GM19023 (cell line): ENCODE measurements at regions not wholly inside any gene's neighbourhood (a gene's known extent, or its start where the extent isn't known, plus 50 kb on each side); places are given as distances from the start of the nearest gene placed in this dataset.

Experiments used
- ATAC-seq: cut with Tn5 transposase; IDR thresholded peaks from one replicate; pipeline ENCODE4 v1.9.1; 2021; ENCODE audit warnings: mild to moderate bottlenecking, moderate library complexity; ENCODE audit not compliant: unreplicated experiment

DNA sequence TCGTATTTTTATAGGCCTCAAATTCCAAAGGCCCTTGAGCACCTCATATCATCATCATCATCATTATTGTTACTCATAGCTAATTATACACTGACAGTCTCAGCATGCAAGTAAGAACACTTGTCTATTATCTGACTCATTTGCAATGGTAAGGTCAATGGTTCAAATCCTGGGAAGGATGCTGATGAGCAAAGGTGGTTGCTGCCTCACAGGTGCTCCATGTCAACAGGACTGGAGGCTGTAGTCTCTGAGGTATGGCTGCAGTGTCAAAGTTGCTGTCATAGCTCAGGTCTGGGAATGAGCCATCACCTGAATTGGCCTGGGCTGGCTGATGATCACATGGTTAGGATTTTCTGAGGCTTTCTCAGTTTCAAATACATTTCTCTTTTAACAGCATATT, 379.3 kb downstream of the BCL11A start:
- no peak for ATAC-seq

GRCh38 chr2:60172801-60173200, 380.7 kb downstream of the BCL11A start:
- ATAC-seq, result no peak

DNA sequence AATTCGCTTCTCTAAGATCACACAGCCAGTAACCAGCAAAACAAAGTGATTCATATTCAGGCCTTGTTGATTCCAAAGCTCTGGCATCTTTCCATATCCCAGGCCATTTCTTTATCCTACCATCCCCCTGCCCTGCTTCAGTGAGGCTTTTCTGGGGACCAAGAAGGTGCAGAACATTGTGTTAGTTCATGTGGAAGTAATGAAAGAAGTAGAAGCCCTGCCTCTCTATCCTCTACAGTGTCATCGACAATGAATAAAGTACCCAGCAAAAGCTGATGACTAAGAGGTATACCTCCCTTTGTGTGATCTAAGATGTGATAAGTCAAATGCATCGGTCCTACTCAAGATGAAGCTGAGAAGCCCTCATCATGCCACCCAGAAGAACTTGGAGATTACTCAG, 383.2 kb downstream of the BCL11A start:
- no peak for ATAC-seq

- no peak for ATAC-seq
Observed at GRCh38 chr2:60168247-60168646, 385.2 kb downstream of the BCL11A start.

DNA sequence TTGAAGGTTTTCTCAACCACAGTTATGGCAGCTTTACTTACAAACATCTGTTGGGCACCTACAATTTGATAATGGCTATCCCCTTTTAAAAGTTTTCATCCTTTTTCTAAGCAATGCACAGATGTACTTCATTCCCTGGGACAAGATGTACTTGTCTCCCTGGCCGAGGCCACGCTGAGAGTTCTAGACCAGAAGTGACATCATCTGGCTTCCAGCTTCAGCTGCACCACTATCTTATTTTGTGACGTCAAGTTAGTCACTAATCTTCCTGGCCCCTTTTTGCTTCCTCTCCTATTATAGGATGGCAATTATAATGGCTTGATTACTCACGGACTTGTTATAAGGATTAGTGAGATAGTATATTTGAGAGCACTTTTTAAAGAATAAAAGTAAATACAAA, 386.4 kb downstream of the BCL11A start:
- no peak for ATAC-seq

GRCh38 chr2:60163691-60164090, 389.8 kb downstream of the BCL11A start:
- no peak for ATAC-seq

GRCh38 chr2:60159519-60159918, 393.9 kb downstream of the BCL11A start:
- no peak for ATAC-seq

- no peak for ATAC-seq
Observed at GRCh38 chr2:60158262-60158661, 395.2 kb downstream of the BCL11A start.

DNA sequence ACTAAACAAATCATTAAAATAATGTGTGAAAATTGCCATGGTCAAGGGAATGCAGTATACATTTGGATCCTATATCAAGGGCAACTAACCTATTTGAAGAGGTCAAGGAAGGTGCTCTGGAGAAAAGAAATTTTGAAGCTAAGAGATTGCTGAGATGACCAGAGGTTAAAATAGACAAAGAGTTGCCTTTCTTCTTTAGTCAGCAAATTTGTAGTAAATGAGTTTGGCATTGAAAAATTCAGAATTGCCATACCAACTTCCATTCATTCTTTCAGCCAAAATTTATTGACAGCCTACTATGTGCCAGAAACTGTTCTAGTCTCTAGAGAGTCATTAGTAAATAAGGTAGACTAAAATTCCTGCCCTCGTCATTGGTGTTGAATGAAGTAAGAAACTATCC, 396.2 kb downstream of the BCL11A start:
- no peak for ATAC-seq

DNA sequence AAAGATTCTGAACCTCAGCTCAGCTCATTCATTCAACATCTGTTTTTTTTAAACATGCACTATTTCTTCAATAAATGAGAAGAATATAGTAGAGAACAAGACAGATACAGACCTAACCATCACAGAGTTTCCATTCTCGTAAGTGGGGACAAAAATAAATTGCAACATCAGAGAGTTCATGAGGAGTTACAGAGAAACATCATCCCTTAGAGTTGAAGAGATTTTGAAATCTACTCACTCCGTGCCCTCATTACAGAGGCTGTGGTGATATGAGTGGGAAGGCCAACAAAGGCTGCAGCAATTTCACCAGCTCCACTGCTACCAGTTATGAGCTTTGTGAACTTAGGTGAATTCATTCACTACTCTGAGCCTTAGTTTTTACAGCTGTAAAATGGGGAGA, 399.3 kb downstream of the BCL11A start:
- ATAC-seq, result no peak

GRCh38 chr2:60152226-60152833, 401.1 kb downstream of the BCL11A start:
- ATAC-seq, result no peak

DNA sequence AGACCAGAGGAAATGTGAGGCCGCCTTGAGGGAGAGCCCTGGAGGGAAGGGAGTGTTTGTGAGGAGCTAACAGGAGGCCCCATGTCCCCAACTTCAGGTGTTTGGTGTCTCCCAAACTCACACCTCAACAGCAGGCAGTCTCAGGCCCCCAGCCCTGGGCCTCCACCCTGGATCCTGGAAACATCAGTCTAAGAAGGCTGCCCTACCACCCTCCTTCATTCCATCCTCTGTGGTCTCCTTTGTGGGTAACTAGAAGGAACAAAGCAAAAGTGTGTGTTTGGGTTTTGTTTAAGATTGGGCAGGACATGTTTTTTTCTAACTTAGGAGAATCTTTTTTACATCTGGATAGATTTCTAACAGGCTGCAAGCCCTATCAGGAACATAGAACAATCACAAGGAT, 404.3 kb downstream of the BCL11A start:
- ATAC-seq, result no peak

DNA sequence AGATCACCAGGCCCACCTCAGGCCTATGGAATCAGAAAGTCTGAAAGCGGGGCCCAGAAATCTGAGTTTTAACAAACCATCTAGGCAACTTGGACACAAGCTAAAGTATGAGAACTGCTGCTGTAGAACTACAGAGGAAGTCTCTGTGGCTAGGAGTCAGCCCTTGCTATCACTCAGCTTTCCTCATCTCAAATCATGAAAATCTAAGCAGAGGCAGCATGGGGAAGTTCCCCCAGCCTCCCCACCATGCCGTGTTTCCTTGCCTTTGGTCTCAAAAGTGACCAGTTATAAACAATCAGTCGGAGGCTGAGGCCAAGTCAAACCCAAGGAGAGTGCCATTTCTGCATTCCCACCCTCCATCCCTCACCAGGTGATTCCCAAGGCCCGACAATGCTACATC, 404.7 kb downstream of the BCL11A start:
- no peak for ATAC-seq

- no peak for ATAC-seq
Observed at GRCh38 chr2:60140185-60140584, 413.3 kb downstream of the BCL11A start.

DNA sequence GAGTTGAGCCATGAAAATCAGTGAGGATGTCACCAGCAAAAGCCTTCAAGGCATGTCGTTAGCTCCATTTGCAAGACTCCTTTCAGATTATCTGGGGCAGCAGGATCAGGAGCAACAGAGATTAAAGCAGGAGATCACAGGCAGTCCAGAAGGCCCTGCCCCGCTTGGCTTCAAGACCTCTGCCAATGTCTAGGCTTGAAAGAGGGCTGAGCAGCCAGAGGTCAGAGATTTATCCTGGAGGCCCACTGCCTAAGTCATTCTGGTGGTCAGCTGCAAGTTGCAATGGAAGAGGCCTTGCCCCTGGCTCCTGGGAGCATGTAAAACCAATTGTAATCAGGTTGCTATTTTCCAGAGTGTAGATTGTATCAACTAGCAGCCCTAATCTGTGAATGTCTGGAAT, 416.5 kb downstream of the BCL11A start:
- ATAC-seq, result no peak

DNA sequence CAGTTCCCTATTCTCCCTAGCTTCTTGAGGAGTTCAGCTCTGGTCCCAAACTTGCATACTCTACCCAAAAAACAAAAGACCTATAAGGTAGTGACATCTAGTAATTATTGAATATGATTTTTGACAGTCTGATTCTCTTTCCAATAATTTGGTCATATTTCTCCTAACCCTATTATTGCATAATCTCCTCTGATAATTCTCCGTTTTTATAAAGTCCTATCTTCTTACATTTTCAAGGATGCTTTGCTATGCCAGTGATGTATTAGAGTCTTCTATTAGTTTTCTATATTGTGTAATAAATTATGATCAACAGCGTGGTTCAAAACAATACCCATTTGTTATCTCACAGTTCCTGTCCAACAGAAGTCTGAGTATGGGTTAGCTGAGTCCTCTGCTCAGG, 426.3 kb downstream of the BCL11A start:
- ATAC-seq, result no peak

DNA sequence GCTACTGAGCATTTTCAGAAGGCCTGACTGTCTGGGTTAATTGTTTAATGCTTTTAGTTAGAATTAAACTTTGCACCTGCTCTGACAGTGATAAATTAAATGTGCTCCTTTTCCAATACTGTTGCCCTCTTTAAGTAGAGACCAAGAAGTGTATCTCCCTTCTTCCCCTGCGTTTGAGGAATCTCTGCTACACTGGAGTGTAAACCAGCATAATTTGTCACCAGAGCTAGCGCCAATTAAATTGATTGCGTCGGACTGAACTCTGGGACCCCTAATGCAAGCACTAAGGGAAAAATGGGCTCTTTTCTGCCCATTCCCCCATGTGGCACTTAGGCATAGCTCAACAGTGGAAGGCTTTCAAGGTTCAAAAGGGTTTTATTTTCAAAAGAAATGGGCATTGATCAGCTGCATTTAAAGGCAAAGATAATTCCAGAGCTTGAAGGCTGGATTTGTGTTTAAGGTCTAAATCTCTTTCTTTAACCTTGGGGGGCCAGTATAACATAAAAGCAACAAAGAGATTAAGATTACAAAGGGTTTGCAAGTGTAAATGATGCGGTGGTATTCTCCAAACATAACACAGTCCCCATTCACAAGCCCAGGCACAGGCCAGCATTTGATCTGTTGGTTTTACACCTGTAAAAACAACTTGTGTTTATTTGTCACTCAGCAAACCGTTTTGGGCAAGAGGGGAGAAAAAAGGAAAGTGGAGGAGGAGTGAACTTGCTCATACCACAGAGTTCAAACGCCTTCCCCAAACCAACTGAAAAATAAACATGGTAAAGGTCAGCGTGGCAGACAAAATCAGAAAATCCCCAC, 427.6 kb downstream of the BCL11A start:
- ATAC-seq, result no peak

DNA sequence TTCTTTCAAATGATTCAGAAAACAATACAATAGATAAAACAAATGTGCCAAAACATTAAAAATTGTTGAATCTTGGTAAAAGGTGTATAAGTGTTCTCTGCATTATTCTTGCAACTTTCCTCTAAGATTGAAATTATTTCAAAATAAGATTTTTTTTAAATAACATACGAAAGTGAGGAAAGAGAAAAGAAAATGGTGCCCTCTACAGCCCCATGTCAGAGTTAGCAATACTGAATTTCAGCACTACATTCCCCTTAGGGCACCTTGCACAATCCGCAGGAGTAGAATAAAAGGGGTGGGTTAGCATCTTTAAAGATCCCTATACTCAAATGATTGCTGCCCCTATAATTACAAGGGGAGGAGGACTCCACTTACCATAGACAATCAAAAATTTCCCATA, 433.7 kb downstream of the BCL11A start:
- no peak for ATAC-seq

DNA sequence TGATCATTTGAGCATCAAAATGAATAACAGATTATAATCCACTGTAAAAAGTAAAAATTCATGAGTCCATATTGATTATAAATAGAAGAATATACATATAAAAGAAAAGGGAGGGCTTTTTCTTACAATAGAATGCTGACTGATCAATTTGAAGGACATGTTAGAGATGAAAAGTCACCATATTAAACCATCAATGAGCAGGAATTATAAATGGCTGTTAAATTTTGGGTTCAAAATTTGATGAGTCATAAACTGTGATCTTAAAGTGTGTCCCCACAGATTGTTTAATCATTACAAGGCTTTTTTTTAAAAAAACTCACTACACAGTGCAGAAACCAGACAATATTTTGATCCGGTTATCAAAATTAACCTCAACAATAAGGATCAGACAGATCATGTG, 434.5 kb downstream of the BCL11A start:
- ATAC-seq, result no peak

- no peak for ATAC-seq
Observed at GRCh38 chr2:60118061-60118460, 435.4 kb downstream of the BCL11A start.

GRCh38 chr2:60116161-60116875, 437.1 kb downstream of the BCL11A start:
- ATAC-seq, result no peak

GRCh38 chr2:60109744-60110143, 443.7 kb downstream of the BCL11A start:
- ATAC-seq, result no peak
